Gastrocnemius medialis (tissue), 4 donors: ENCODE measurements at regions not wholly inside any gene's neighbourhood (a gene's known extent, or its start where the extent isn't known, plus 50 kb on each side); places are given as distances from the start of the nearest gene placed in this dataset.

ENCODE experiments used
- POLR2A ChIP-seq, 2 donors: fragments of 450-650 bp; IDR thresholded peaks; one replicate each; pipeline ENCODE4 v1.6.1; 2017; ENCODE audit warnings: antibody characterized with exemption in 2 of 2, mild to moderate bottlenecking in 2 of 2, moderate library complexity in 2 of 2
- TF ChIP-seq, protein P1 (sequence below), 5 experiments: fragments of 450-650 bp in 3 of 5; fragments of 200-600 bp in 2 of 5; sonication (generic) in 2 of 5; IDR thresholded peaks in 4 of 5; conservative IDR thresholded peaks in 1 of 5; 1 replicate in 4 of 5; 2 replicates in 1 of 5; pipeline ENCODE4 v1.5.1; 2016 to 2019; ENCODE audit warnings: antibody characterized with exemption in 5 of 5, mild to moderate bottlenecking in 3 of 5, moderate library complexity in 3 of 5

DNA sequence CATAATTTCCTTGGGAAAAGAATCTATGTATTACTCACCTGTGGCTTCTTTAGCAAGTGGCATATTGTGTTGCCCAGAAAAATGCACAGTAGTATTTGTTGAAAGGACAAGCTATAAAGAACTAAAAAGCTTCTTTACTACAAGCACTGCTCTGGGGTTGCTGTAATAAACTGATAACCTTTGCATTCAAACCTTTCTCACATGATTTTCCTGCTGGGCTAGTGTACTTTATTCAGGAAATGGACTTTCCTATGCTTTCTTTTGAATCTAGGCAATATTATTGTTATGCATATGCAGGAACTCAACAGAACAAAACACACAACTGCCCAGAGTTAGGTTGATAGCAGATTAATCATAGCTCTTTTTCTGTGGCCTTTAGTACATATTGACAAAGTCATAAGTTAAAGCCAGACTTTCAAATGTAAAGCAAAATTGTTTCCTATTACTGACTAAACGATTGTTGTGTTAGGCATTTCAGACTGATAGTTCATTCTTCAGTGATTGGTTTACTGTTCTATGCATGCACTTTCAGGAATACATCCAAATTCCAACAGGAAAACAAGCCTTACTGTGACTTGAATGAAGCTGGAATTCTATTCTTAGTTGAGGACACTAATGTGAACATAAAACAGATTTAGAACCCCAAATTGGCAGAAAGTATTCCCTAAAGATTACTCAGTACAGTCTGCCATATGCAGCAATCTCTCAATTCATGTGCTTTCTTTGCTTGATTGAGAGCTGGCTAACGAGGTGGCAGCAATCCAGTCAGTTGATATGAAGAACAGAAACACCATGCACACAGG is 564.3 kb upstream of the NEGR1 start:
- TF ChIP-seq, protein P1, sequence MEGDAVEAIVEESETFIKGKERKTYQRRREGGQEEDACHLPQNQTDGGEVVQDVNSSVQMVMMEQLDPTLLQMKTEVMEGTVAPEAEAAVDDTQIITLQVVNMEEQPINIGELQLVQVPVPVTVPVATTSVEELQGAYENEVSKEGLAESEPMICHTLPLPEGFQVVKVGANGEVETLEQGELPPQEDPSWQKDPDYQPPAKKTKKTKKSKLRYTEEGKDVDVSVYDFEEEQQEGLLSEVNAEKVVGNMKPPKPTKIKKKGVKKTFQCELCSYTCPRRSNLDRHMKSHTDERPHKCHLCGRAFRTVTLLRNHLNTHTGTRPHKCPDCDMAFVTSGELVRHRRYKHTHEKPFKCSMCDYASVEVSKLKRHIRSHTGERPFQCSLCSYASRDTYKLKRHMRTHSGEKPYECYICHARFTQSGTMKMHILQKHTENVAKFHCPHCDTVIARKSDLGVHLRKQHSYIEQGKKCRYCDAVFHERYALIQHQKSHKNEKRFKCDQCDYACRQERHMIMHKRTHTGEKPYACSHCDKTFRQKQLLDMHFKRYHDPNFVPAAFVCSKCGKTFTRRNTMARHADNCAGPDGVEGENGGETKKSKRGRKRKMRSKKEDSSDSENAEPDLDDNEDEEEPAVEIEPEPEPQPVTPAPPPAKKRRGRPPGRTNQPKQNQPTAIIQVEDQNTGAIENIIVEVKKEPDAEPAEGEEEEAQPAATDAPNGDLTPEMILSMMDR (IDR thresholded peaks at IDR 0.05 in 4 of 5, conservative IDR thresholded peaks at IDR 0.05 in 1 of 5): no peak
- TF ChIP-seq POLR2A (IDR thresholded peaks at IDR 0.05): no peak
